Neuronal stem cell (in vitro differentiated cells): ENCODE measurements at regions not wholly inside any gene's neighbourhood (a gene's known extent, or its start where the extent isn't known, plus 50 kb on each side); places are given as distances from the start of the nearest gene placed in this dataset.

Experiments used
- DNase-seq: peaks from one replicate; pipeline ENCODE4 v3.0.0-alpha.2; 2013; ENCODE audit warnings: low spot score
- H2AFZ ChIP-seq: one replicate; pipeline ENCODE4 v1.6.1; 2013; ENCODE audit warnings: mild to moderate bottlenecking, low read length, inconsistent platforms
- H2AK5ac ChIP-seq: 2 replicates; pipeline ENCODE4 v1.6.1; 2013; ENCODE audit warnings: low read depth, mild to moderate bottlenecking, inconsistent platforms, low read length, moderate library complexity, mixed read lengths
- H2BK120ac ChIP-seq: 2 replicates; pipeline ENCODE4 v1.6.1; 2013; ENCODE audit warnings: low read depth, mild to moderate bottlenecking, inconsistent platforms, low read length, moderate library complexity, mixed read lengths
- H2BK12ac ChIP-seq: one replicate; pipeline ENCODE4 v1.6.1; 2013; ENCODE audit warnings: low read length, inconsistent platforms
- H2BK15ac ChIP-seq: 2 replicates; pipeline ENCODE4 v1.6.1; 2013; ENCODE audit warnings: mild to moderate bottlenecking, low read length, inconsistent platforms, mixed read lengths
- H2BK5ac ChIP-seq: one replicate; pipeline ENCODE4 v1.6.1; 2013; ENCODE audit warnings: inconsistent platforms, mild to moderate bottlenecking, low read length, moderate library complexity
- H3K14ac ChIP-seq: one replicate; pipeline ENCODE4 v1.6.1; 2013; ENCODE audit warnings: low read length, inconsistent platforms
- H3K18ac ChIP-seq: 2 replicates; pipeline ENCODE4 v1.6.1; 2013; ENCODE audit warnings: low read length, inconsistent platforms
- H3K23ac ChIP-seq: 2 replicates; pipeline ENCODE4 v1.6.1; 2013; ENCODE audit warnings: low read depth, mild to moderate bottlenecking, mixed read lengths, low read length, inconsistent platforms; ENCODE audit not compliant: poor library complexity
- H3K27ac ChIP-seq: replicated peaks from 3 replicates; pipeline ENCODE4 v1.5.1; 2013; ENCODE audit warnings: low read length, inconsistent platforms
- H3K27me3 ChIP-seq, 3 experiments: 2 replicates each; pipeline ENCODE4 v1.6.1; 2013; ENCODE audit warnings: low read length in 3 of 3, mild to moderate bottlenecking in 2 of 3, inconsistent platforms in 1 of 3, low read depth in 1 of 3, mixed read lengths in 1 of 3, moderate library complexity in 1 of 3; ENCODE audit not compliant: control insufficient read depth in 3 of 3, insufficient read depth in 3 of 3
- H3K36me3 ChIP-seq, 2 donors: replicated peaks in 1 of 2; 2 replicates each; pipeline ENCODE4 v1.6.1; 2013; ENCODE audit warnings: low read length in 2 of 2; ENCODE audit not compliant: control insufficient read depth in 2 of 2, insufficient read depth in 2 of 2
- H3K4ac ChIP-seq: 2 replicates; pipeline ENCODE4 v1.6.1; 2013; ENCODE audit warnings: inconsistent platforms, mild to moderate bottlenecking, low read length, moderate library complexity
- H3K4me1 ChIP-seq, 2 donors: 1 replicate in 1 of 2; 2 replicates in 1 of 2; pipeline ENCODE4 v1.6.1; 2013; ENCODE audit warnings: low read length in 2 of 2, low read depth in 1 of 2; ENCODE audit not compliant: control insufficient read depth in 2 of 2, insufficient read depth in 1 of 2
- H3K4me2 ChIP-seq: one replicate; pipeline ENCODE4 v1.6.1; 2013; ENCODE audit warnings: mild to moderate bottlenecking, low read length, inconsistent platforms; ENCODE audit not compliant: insufficient read depth, poor library complexity, severe bottlenecking
- H3K4me3 ChIP-seq, 2 donors: 2 replicates each; pipeline ENCODE4 v1.5.1; 2013; ENCODE audit warnings: low read length in 2 of 2, mild to moderate bottlenecking in 2 of 2, inconsistent platforms in 1 of 2, moderate library complexity in 1 of 2
- H3K79me1 ChIP-seq: one replicate; pipeline ENCODE4 v1.6.1; 2013; ENCODE audit warnings: low read depth, mild to moderate bottlenecking, inconsistent platforms, low read length, moderate library complexity
- H3K9ac ChIP-seq: one replicate; pipeline ENCODE4 v1.6.1; 2013; ENCODE audit warnings: mild to moderate bottlenecking, low read depth, low read length, inconsistent platforms; ENCODE audit not compliant: poor library complexity
- H3K9me3 ChIP-seq, 2 donors: replicated peaks in 1 of 2; 2 replicates each; pipeline versions ENCODE3 to v1.6.1; 2013; ENCODE audit warnings: low read length in 2 of 2, mild to moderate bottlenecking in 2 of 2, inconsistent platforms in 1 of 2, low read depth in 1 of 2, mixed read lengths in 1 of 2, moderate library complexity in 1 of 2; ENCODE audit not compliant: control insufficient read depth in 2 of 2, insufficient read depth in 1 of 2
- H4K8ac ChIP-seq: one replicate; pipeline ENCODE4 v1.6.1; 2013; ENCODE audit warnings: low read depth, mild to moderate bottlenecking, inconsistent platforms, low read length, moderate library complexity
- H4K91ac ChIP-seq: one replicate; pipeline ENCODE4 v1.6.1; 2013; ENCODE audit warnings: low read length, low read depth, mild to moderate bottlenecking, inconsistent platforms; ENCODE audit not compliant: poor library complexity
- WGBS, 2 donors: extraction: QIAGEN DNeasy Blood & Tissue Kit; methylation state at CpG; one replicate each; pipeline ENCODE4 v1.1.7; 2013; ENCODE audit warnings: missing lambda C conversion rate in 2 of 2, mixed read lengths in 1 of 2; ENCODE audit not compliant: insufficient read length in 2 of 2, insufficient replicate concordance in 1 of 2; ENCODE audit errors: extremely low coverage in 2 of 2; 5-methylcytosine and 5-hydroxymethylcytosine counted together

- Histone ChIP-seq H2BK120ac (no peak overlapping the region), H3K27ac (no peak overlapping the region), H2BK5ac (no peak overlapping the region), H2AK5ac (no peak overlapping the region), H3K79me1 (no peaks in the 10 kb centered on the region), H3K36me3 (no peaks in the 10 kb centered on the region), H3K9ac (no peak overlapping the region), H3K4me1 (no peaks in the 10 kb centered on the region), H3K4me2 (no peak overlapping the region), H3K18ac (no peak overlapping the region), H2BK12ac (no peak overlapping the region), H2AFZ (no peak overlapping the region), H3K9me3 (no peaks in the 10 kb centered on the region), H4K91ac (no peak overlapping the region), H2BK15ac (no peak overlapping the region), H4K8ac (no peak overlapping the region), H3K27me3 (no peaks in the 10 kb centered on the region), H3K4me3 (no peak overlapping the region), H3K23ac (no peak overlapping the region), H3K4ac (no peak overlapping the region), H3K14ac (no peak overlapping the region)
- no CpG with 5 or more reads among the region's 2 CpGs for WGBS, 2 donors
- DNase-seq, result no peak
Measured at GRCh38 chr6:120137492-120137891, 787.9 kb upstream of the MAN1A1 start.

DNA sequence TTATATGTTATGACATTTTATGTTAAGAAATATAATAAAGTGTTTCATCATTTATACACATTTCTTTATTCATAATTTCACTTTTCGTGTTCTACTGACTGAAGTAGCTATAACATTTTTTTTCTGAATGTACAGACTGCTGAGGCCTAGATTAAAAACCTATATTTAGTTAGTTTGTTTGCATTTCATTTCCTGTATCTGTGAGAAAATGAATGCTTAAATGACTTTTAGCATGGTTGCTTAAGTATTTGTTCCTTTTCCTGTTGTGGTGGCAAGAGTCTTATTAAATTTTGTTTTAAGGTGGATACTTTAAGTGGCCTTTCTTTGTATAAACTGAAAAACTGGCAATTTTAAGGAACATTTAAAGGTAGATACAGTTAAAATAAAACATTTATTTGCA is 779.7 kb upstream of the MAN1A1 start:
- Histone ChIP-seq H3K9ac (no peak overlapping the region), H2BK15ac (no peak overlapping the region), H3K23ac (no peak overlapping the region), H3K14ac (no peak overlapping the region), H2BK5ac (no peak overlapping the region), H3K9me3 (no peaks in the 10 kb centered on the region), H2AFZ (no peak overlapping the region), H3K36me3 (no peaks in the 10 kb centered on the region), H3K18ac (no peak overlapping the region), H3K27me3 (no peaks in the 10 kb centered on the region), H4K91ac (no peak overlapping the region), H3K79me1 (no peaks in the 10 kb centered on the region), H2AK5ac (no peak overlapping the region), H3K4me2 (no peak overlapping the region), H3K4me1 (no peaks in the 10 kb centered on the region), H3K4ac (no peak overlapping the region), H4K8ac (no peak overlapping the region), H2BK120ac (no peak overlapping the region), H3K27ac (no peak overlapping the region), H2BK12ac (no peak overlapping the region), H3K4me3 (no peak overlapping the region)
- no peak for DNase-seq
- WGBS, 2 donors, result no CpG with 5 or more reads among the region's 1 CpG

DNA sequence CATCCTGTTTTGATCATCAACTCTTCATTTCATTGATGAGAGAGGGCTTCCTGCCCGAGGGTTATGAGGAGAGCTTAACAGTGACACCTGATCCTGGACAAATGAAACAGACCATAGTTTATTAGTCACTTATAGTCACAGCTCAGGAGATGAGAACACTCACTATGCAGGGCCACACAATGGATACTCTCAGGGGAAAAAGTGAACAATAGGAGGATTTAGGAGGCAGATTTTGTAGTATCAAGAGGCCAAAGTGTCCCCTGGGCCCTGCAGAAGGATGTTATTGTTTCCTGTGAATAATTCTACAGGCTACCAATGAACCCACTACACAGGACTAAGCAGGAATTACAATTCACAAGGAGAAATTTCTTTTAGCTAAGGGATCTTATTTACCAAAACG is 772.8 kb upstream of the MAN1A1 start:
- Histone ChIP-seq H4K8ac (no peak overlapping the region), H3K4ac (no peak overlapping the region), H3K9me3 (no peaks in the 10 kb centered on the region), H2BK5ac (no peak overlapping the region), H2AFZ (no peak overlapping the region), H3K18ac (no peak overlapping the region), H3K23ac (no peak overlapping the region), H2BK15ac (no peak overlapping the region), H4K91ac (no peak overlapping the region), H2AK5ac (no peak overlapping the region), H3K27ac (no peak overlapping the region), H3K79me1 (peaks cover 2% of the 10 kb centered on the region), H2BK12ac (no peak overlapping the region), H3K4me2 (no peak overlapping the region), H3K27me3 (no peaks in the 10 kb centered on the region), H3K36me3 (no peaks in the 10 kb centered on the region), H3K4me3 (no peak overlapping the region), H3K9ac (no peak overlapping the region), H2BK120ac (no peak overlapping the region), H3K14ac (no peak overlapping the region), H3K4me1 (no peaks in the 10 kb centered on the region)
- no CpG with 5 or more reads among the region's 2 CpGs for WGBS, 2 donors
- DNase-seq, result no peak

DNA sequence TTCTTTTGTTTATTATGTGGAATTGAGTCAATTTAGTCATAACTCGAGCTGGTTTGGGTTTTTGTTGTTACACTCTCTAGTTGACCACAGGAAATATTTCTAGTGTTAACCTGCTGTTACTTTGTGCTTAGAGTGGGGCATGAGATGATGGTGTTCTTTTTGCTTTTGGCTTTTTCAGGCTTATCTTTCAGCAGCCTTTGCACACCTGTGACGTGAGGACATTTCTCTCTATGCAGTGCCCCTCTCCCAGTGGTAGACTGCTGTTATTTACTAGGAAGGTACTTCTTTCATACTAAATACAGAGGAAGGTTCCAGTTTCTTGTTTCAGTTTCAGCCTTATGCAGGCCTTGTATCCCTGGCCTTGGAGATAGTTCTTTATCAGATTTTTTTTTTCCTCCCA is 766.8 kb upstream of the MAN1A1 start:
- Histone ChIP-seq H3K36me3 (no peaks in the 10 kb centered on the region), H2BK15ac (no peak overlapping the region), H3K4ac (no peak overlapping the region), H3K23ac (no peak overlapping the region), H3K18ac (no peak overlapping the region), H4K91ac (no peak overlapping the region), H3K4me3 (no peak overlapping the region), H3K79me1 (no peaks in the 10 kb centered on the region), H3K4me1 (no peaks in the 10 kb centered on the region), H3K9me3 (no peaks in the 10 kb centered on the region), H2BK120ac (no peak overlapping the region), H4K8ac (no peak overlapping the region), H2BK5ac (no peak overlapping the region), H3K14ac (no peak overlapping the region), H2AFZ (no peak overlapping the region), H3K27ac (no peak overlapping the region), H3K9ac (no peak overlapping the region), H2BK12ac (no peak overlapping the region), H3K27me3 (no peaks in the 10 kb centered on the region), H2AK5ac (no peak overlapping the region), H3K4me2 (no peak overlapping the region)
- no CpG with 5 or more reads among the region's 2 CpGs for WGBS, 2 donors
- no peak for DNase-seq
